Prostate gland (tissue), 2 donors: ENCODE measurements at regions not wholly inside any gene's neighbourhood (a gene's known extent, or its start where the extent isn't known, plus 50 kb on each side); places are given as distances from the start of the nearest gene placed in this dataset.

Experiments used
- CTCF ChIP-seq, 4 experiments: fragments of 200-600 bp in 2 of 4; fragments of 450-650 bp in 2 of 4; sonication (generic) in 2 of 4; IDR thresholded peaks; 1 replicate in 3 of 4; 2 replicates in 1 of 4; pipeline ENCODE4 v1.5.1; 2016 to 2019; ENCODE audit warnings: antibody characterized with exemption in 4 of 4, mild to moderate bottlenecking in 2 of 4, moderate library complexity in 2 of 4
- POLR2A ChIP-seq: fragments of 450-650 bp; IDR thresholded peaks from one replicate; pipeline ENCODE4 v1.6.1; 2016; ENCODE audit warnings: antibody characterized with exemption, mild to moderate bottlenecking

- no peak for TF ChIP-seq CTCF (IDR thresholded peaks at IDR 0.05)
- TF ChIP-seq POLR2A = no peak
These were observed 52.8 kb upstream of the PNRC1 start for GRCh38 chr6:89027756-89028155.
